Stimulated activated CD4-positive, alpha-beta T cell treated with anti-CD3 and anti-CD28 coated beads, Interleukin-1b, Interleukin-23, amount 100 ng/mL, for 24 hours (primary cell): ENCODE measurements at regions not wholly inside any gene's neighbourhood (a gene's known extent, or its start where the extent isn't known, plus 50 kb on each side); places are given as distances from the start of the nearest gene placed in this dataset.

Experiments used
- DNase-seq, 4 experiments: peaks; one replicate each; pipeline ENCODE4 v3.0.0-alpha.2; 2020; ENCODE audit warnings: low read depth in 4 of 4, low spot score in 1 of 4

DNA sequence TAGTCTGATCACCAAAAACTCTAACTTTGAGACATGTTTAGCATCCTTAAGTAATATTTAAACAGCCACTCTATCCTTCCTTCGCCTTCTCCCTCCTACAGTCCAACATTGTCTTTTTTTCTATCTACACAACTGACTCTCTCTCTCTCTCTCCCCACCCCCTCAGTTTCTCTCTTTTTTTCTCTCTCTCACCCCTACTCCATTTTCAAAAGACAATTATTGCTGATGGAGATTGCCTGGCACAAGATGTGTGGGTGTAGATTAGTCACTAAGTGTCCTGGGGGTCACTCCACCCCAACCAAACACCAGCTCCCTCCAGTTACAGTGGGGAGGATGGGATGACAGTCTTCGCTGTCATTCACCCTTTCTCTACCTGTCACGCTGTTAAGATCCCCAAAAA is 94.5 kb upstream of the NFIA start:
- no peak for DNase-seq

- DNase-seq: no peak
Observed at GRCh38 chr1:60984062-60984799, 98.1 kb upstream of the NFIA start.

DNA sequence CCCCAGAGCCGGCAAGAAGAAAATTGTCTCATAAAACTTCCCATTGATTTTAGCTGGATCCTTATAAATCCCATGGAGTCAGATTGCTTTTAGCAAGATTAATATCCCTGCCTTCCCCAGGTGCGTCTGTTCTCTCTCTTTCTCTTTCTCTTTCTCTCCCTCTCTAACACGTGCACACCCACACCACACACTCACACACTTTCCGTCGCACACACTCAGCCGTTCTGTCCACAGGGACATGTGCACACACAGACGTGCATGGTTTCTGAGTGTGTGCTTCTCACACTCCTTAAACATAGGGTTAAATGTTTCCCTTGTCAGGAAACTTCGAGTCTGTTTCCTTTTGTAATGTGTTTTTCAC is 98.7 kb upstream of the NFIA start:
- no peak for DNase-seq

DNA sequence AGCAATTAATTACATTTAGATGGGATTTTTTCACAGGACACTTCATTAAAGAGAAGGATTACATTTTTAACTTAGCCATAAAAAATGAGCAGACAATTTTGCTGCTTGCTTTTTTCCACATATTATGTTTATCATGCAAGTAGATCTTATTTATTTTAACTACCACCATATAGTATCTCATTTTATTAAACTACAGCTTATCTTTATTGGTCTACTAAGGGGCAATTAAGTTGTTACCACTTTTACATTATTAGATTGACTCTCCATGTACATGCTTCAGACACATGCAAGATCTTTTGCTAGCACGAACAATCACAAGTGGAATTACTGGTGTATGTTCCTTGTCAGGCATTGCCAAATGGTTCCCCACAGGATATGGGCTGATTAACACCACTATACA is 99.8 kb upstream of the NFIA start:
- DNase-seq: no peak

GRCh38 chr1:60981357-60981756 is 101.0 kb upstream of the NFIA start:
- DNase-seq: no peak

DNA sequence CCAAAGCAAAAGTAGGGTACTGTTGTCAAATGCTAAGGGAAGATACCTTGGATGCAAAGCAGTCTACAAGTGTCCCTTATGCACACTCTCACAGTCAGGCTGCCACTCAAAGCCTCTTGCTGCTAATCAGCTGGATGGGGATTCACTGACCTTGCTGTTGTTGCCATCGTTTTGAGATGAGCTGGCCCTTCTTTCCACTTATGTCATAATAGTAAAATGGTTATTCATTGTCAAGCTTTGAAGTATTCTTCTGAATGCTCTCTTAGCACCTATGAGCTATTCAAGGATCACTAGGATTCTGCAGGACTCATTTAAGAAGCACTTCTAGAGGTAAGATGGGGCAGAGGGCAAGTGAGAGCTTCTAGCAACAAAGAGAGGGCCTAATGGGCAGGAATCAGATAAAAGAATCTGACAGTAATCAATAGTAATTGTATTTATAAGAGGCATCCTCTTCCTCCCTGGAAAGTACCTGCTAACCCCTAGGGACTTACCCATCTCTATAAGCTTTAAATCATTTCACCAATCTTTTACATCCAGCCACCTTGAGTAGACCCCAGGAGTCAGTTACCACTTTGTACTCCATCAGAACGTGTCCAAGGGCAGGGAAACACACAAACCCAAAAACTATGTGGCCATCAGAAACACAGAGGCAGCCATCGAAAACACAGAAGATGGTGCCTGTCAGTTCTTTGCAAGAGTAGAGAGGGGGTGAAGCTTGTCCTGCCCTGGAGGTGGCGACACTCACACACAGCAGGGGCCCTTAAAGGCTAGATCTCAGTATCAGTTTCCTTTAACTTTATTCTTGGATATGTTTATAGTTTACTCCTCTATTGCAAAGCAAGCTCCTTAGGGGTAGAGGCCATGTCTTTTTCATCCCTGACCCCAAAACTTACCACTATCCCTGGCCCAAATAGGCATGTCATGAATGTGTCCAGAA is 103.7 kb upstream of the NFIA start:
- no peak for DNase-seq

- no peak for DNase-seq
Observed at GRCh38 chr1:60977661-60978060, 104.7 kb upstream of the NFIA start.

- DNase-seq: no peak
Observed at GRCh38 chr1:60974524-60975372, 107.6 kb upstream of the NFIA start.

DNA sequence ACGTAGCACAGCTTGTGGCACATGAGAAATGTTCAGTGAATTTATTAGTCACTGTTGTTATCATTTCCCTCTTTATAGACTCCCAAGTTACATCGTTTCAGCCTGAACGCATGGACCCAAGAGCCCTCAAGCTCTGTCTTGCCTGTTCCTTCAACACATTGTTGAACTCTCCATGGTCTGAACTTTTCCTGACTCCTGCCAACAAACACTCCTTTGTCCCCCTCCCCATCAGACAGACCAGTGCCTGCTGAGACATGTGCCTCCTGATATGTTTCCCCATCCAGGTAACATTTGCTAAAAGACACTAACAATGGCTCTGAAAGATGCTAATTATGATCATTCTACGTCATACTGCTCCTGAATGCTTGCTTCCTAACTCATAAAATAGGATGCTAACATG is 108.7 kb upstream of the NFIA start:
- DNase-seq: no peak

GRCh38 chr1:60972841-60973364 is 109.5 kb upstream of the NFIA start:
- DNase-seq: no peak

GRCh38 chr1:60971330-60971729 is 111.0 kb upstream of the NFIA start:
- no peak for DNase-seq

DNA sequence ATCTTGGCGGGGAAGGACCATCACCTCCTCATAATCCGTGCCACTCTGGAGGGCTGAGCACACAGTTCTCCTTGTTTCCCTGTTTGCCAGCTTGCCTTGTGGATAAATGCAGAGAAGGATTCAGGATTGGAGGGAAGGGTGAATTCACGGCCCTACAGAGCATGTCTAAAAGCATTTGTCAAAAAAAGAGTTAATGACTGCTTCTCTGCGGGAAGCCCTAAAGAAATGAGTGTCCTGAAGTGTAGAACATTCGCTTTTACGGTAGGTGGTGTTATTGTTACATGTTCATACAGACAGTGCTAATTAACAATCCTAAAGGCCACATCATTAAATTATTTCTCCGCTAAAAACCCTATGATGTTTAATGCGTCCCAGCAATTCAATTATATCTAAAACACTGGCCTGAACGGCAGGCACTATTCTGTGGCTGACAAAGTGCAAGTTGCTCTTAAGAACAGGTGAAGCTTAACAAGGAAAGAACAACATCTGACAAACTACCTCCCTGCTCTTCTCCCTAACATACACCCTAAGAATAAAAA is 112.3 kb upstream of the NFIA start:
- DNase-seq: no peak

DNA sequence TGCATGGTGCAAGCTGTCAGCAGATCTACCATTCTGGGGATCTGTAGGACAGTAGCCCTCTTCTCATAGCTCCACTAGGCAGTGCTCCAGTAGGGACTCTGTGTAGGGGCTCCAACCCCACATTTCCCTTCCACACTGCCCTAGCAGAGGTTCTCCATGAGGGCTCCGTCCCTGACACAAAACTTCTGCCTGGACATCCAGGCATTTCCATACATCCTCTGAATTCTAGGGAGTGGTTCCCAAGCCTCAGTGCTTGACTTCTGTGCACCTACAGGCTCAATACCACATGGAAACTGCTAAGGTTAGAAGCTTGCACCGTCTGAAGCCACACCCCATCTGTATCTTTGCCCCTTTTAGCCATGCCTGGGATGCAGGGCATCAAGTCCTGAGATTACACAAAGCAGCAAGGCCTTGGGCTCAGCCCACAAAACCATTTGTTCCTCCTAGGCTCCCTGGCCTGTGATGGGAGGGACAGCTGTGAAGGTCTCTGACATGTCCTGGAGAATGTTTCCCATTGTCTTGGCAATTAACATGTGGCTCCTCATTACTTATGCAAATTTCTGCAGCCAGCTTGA is 117.0 kb upstream of the NFIA start:
- no peak for DNase-seq

DNA sequence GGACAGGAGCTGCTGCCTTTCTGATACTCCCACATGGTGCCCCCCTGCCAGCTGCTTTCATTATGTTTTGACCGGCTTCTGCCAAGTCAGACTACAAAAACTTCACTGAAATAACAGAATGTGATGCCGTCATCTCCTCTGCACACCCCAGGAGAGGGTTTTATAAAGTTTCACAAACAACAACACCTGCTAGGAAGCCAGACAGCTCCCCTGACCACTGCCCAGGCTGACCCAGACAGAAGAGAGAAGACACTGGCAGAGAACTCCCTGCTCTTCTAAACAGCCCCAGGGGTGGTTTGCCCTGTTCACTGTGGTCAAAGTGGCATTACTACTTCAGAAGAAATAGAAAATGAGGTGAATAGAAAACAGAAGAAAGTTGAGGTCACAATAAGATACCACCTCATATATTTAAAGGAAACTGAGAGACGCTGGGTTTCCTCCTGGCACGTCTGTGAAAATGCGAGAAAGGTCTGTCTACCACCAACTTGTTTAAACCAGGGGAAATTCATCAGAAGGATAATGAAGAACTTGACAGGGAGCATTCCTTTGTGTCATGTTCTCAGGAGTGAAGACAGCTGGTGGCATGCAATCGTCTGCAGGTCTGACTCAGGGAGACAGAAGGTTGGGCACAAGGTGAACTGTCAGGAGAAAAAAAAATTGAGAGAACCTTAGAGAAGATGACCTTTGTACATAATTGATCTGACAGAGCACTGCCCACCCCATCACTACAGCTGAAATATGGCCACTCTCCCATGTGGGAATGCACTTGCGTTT is 119.0 kb upstream of the NFIA start:
- DNase-seq: no peak

DNA sequence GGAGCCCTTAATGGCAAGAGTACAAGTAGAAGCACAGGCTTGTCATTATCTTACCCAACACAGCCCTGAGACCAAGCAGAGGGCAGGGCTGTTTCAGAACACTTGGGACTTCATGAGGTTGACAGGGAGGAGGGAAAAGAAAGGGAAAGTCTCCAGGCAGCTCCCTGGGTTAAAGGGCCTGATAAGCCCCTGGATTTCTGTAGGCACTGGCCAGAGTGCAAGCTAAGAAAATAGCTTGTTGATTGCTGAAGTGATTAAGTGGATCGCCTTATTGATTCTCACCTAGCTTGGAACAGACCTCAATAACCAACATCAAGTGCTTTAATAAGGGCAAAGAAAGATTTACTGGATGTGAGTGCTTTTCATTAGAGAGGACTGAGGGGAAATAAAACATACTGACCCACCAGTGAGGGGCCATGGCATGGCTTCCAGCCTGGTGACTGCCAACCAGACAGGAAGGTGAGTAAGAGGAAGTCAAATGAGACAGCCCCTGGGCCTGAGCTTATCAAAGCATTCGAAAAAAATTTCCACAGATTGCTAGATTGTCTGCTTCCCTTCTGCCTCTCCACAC is 121.4 kb upstream of the NFIA start:
- no peak for DNase-seq

DNA sequence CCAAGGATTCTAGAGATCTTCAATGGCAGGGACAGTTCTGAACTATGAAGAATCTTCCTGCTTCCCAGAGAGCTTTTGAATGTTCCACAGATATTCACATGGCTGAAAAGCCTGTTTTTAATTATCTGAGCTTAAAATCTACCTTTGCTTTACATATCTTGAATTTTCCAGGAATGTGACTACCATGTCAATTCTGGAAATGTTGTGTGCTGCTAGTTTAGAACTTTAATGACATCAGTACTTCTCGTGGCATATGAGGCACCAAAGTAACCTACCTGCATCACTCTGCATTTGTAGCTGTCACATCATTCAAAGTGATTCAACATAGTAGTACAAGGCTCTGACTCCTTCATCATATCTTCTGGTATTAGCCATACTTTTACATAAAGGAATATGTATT is 122.7 kb upstream of the NFIA start:
- DNase-seq: no peak

DNA sequence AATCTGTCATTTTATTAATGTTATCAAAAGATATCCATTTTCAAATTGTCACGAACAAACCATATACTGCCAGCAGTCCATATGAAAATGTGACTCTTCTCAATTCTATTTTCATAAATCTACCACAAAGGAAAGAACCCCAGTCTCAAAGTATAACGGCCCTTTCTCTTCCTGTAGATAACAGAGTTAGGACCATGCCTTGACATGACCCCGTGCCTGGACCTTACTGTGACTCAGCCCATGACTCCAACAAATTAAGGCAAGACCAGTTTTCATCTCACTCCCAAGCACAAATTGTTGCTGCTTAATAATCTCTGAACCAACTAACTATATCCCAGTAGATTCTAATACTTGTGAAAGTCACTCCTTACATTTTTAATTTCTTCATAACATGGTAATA is 124.4 kb upstream of the NFIA start:
- no peak for DNase-seq

DNA sequence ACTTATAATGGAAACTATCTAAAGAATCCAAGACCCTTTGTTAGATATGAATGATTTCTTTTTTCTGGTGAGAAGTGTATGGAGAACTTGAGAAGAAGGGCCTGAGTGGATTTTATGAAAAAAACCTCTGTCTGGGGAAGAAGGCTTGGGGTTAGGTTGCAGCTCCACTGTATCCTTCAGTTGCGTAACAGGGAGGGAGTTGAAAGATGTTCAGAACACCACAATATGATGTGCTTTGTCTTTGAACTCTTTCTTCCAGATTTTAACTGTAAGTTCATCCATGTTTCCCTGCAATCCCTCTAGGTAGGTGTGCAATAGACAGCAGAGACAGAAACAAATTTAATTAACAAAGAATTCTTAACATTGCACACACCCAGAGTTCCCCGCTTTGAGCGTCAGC is 125.8 kb upstream of the NFIA start:
- no peak for DNase-seq

GRCh38 chr1:60952612-60953111 is 129.7 kb upstream of the NFIA start:
- no peak for DNase-seq
